ENCODE measurements at regions not wholly inside any gene's neighbourhood (a gene's known extent, or its start where the extent isn't known, plus 50 kb on each side); places are given as distances from the start of the nearest gene placed in this dataset.

GRCh38 chr5:6266671-6267197, 111.6 kb downstream of the MED10 start:
- no peaks in the 10 kb centered on the region for H3K79me1 ChIP-seq (ENCODE audit: low read depth, low read length)
- peaks cover 0 to 2% of the 10 kb centered on the region in 2 experiments; a peak in 1 of 4 replicates for H3K9me3 ChIP-seq (ENCODE audit: insufficient read depth in 2 of 2, low read depth in 1 of 2, low read length in 1 of 2)
- no peak overlapping the region for H3K18ac ChIP-seq (ENCODE audit: extremely low read depth, low read length)
- H2AK5ac ChIP-seq (ENCODE audit: low read depth, low read length) = no peak overlapping the region
- H3K23me2 ChIP-seq (ENCODE audit: low read depth, low read length) = no peaks in the 10 kb centered on the region
- WGBS, 2 experiments (ENCODE audit: extremely low coverage in 1 of 2, insufficient coverage in 1 of 2, insufficient read length in 1 of 2, insufficient replicate concordance in 2 of 2, low coverage in 1 of 2, low lambda C conversion rate in 2 of 2, missing lambda C conversion rate in 1 of 2) = 85% methylated on average over 3 of the region's 3 CpGs; no CpG with 5 or more reads in 1 of the 2 experiments
- H3K14ac ChIP-seq (ENCODE audit: insufficient read length) = no peak overlapping the region
- no peak overlapping the region for H4K5ac ChIP-seq (ENCODE audit: insufficient read length, low read depth, low read length)
- TF ChIP-seq NANOG (IDR thresholded peaks at IDR 0.05; ENCODE audit: insufficient read depth, low read depth, low read length, poor library complexity, severe bottlenecking) (no peak), TEAD4 (IDR thresholded peaks at IDR 0.05; ENCODE audit: low read depth, low read length) (no peak), CTBP2 (IDR thresholded peaks at IDR 0.05; ENCODE audit: borderline replicate concordance, insufficient read depth, insufficient read length, low read length) (no peak), CHD2 (IDR thresholded peaks at IDR 0.05; ENCODE audit: low read length) (no peak), BACH1 (IDR thresholded peaks at IDR 0.05; ENCODE audit: low read length) (no peak), SAP30 (IDR thresholded peaks at IDR 0.05; ENCODE audit: insufficient read depth, insufficient replicate concordance, low read length) (no peak), RBBP5 (IDR thresholded peaks at IDR 0.05; ENCODE audit: borderline replicate concordance, low read depth, low read length) (no peak), GTF2F1 (IDR thresholded peaks at IDR 0.05; ENCODE audit: borderline replicate concordance, low read depth, low read length) (no peak), SP4 (IDR thresholded peaks at IDR 0.05; ENCODE audit: low read length) (no peak), RXRA (IDR thresholded peaks at IDR 0.05; ENCODE audit: insufficient read depth, low read depth, low read length) (no peak), NRF1 (IDR thresholded peaks at IDR 0.05; ENCODE audit: low read depth, low read length) (no peak), RAD21 (IDR thresholded peaks at IDR 0.05 in 1 of 2, conservative IDR thresholded peaks at IDR 0.05 in 1 of 2; ENCODE audit: low read depth in 2 of 2, low read length in 2 of 2) (no peak), RNF2 (IDR thresholded peaks at IDR 0.05; ENCODE audit: borderline replicate concordance, low read depth, low read length, missing control alignments, poor library complexity, severe bottlenecking) (no peak), YY1 (IDR thresholded peaks at IDR 0.05; ENCODE audit: low read depth, low read length) (no peak)
- H3K27me3 ChIP-seq (replicated peaks in 1 of 4; ENCODE audit: control insufficient read depth in 3 of 4, extremely low read depth in 1 of 4, insufficient read depth in 3 of 4, low read length in 3 of 4) = no peaks in the 10 kb centered on the region
- no peak overlapping the region for H2BK12ac ChIP-seq (ENCODE audit: low read depth, low read length)
- FAIRE-seq = no peak
- H3K79me2 ChIP-seq (ENCODE audit: control insufficient read depth in 1 of 2, insufficient read depth in 2 of 2, low read length in 2 of 2) = no peaks in the 10 kb centered on the region
- H3K4me3 ChIP-seq (ENCODE audit: extremely low read depth in 1 of 4, insufficient read depth in 2 of 4, low read depth in 3 of 4, low read length in 4 of 4) = no peak overlapping the region
- no peak overlapping the region for H3K4ac ChIP-seq (replicated peaks; ENCODE audit: insufficient read length, low read depth, low read length)
- no peaks in the 10 kb centered on the region for H3K36me3 ChIP-seq (ENCODE audit: control insufficient read depth in 2 of 4, insufficient read depth in 4 of 4, low read length in 3 of 4)
- no peaks in the 10 kb centered on the region for H4K20me1 ChIP-seq (replicated peaks in 1 of 2; ENCODE audit: control insufficient read depth in 1 of 2, insufficient read depth in 2 of 2, low read length in 2 of 2)
- DNase-seq (ENCODE audit: low read depth in 1 of 2, low spot score in 2 of 2) = no peak
- H3K27ac ChIP-seq (ENCODE audit: low read depth, low read length) = no peak overlapping the region
- no peak overlapping the region for H2BK15ac ChIP-seq (ENCODE audit: low read length)
- no peak overlapping the region for H3K9ac ChIP-seq (replicated peaks in 1 of 4; ENCODE audit: extremely low read depth in 1 of 4, low read depth in 3 of 4, low read length in 3 of 4)
- H4K91ac ChIP-seq (replicated peaks; ENCODE audit: insufficient read length, low read length) = no peak overlapping the region
- CTCF ChIA-PET (ENCODE audit: partially characterized antibody) = interaction anchor here (1.3 to 1.4 kb wide), 2 partner anchors 8 to 9 kb away, joined by 3 to 4 read pairs; no protein-coding TSS in a partner anchor
- no peak overlapping the region for H3K4me2 ChIP-seq (ENCODE audit: insufficient read depth in 1 of 2, low read depth in 2 of 2, low read length in 2 of 2)
- POLR2A ChIA-PET (ENCODE audit: partially characterized antibody) = no interaction called here
- H2BK5ac ChIP-seq (ENCODE audit: low read depth, low read length) = no peak overlapping the region
- H2BK120ac ChIP-seq (replicated peaks; ENCODE audit: low read depth, low read length) = no peak overlapping the region
- H3K23ac ChIP-seq (ENCODE audit: insufficient read length) = no peak overlapping the region
- no peak overlapping the region for H4K8ac ChIP-seq (ENCODE audit: extremely low read depth, insufficient read depth, low read length)
- no peak overlapping the region for H3K56ac ChIP-seq (replicated peaks; ENCODE audit: insufficient read length, low read depth, low read length)
- H2AFZ ChIP-seq (ENCODE audit: low read length) = no peak overlapping the region
- no peaks in the 10 kb centered on the region for H3K4me1 ChIP-seq (replicated peaks in 1 of 4; ENCODE audit: control insufficient read depth in 3 of 4, insufficient read depth in 4 of 4, low read length in 3 of 4)
- no peak overlapping the region for H2BK20ac ChIP-seq (ENCODE audit: low read length)

Data from H1 (cell line).